ENCODE measurements at regions not wholly inside any gene's neighbourhood (a gene's known extent, or its start where the extent isn't known, plus 50 kb on each side); places are given as distances from the start of the nearest gene placed in this dataset.

- no peaks in the 10 kb centered on the region; the same call in 1 of the 2 replicates for H3K27me3 ChIP-seq (replicated peaks; ENCODE audit: control insufficient read depth, insufficient read depth, low read length)
- no peak for DNase-seq (ENCODE audit: extremely low read depth, insufficient read length)
- no peak for TF ChIP-seq CTCF (IDR thresholded peaks at IDR 0.05; ENCODE audit: insufficient read depth, low read length, poor library complexity, severe bottlenecking)
- no peak overlapping the region for H3K4me3 ChIP-seq (replicated peaks; ENCODE audit: low read depth, low read length)
- H3K36me3 ChIP-seq (ENCODE audit: control insufficient read depth, insufficient read depth, low read length), result no peaks in the 10 kb centered on the region
Measured at GRCh38 chr13:44809190-44809589, 180.1 kb downstream of the NUFIP1 start.

GRCh38 chr13:44808185-44808584 is 181.1 kb downstream of the NUFIP1 start:
- TF ChIP-seq CTCF (IDR thresholded peaks at IDR 0.05; ENCODE audit: insufficient read depth, low read length, poor library complexity, severe bottlenecking), result no peak
- DNase-seq (ENCODE audit: extremely low read depth, insufficient read length), result no peak
- Histone ChIP-seq H3K4me3 (replicated peaks; ENCODE audit: low read depth, low read length) (no peak overlapping the region), H3K27me3 (replicated peaks; ENCODE audit: control insufficient read depth, insufficient read depth, low read length) (no peaks in the 10 kb centered on the region; the same call in 1 of the 2 replicates), H3K36me3 (ENCODE audit: control insufficient read depth, insufficient read depth, low read length) (no peaks in the 10 kb centered on the region)

GRCh38 chr13:44807449-44808034 is 181.7 kb downstream of the NUFIP1 start:
- Histone ChIP-seq H3K4me3 (replicated peaks; ENCODE audit: low read depth, low read length) (no peak overlapping the region), H3K27me3 (replicated peaks; ENCODE audit: control insufficient read depth, insufficient read depth, low read length) (no peaks in the 10 kb centered on the region; the same call in 1 of the 2 replicates), H3K36me3 (ENCODE audit: control insufficient read depth, insufficient read depth, low read length) (no peaks in the 10 kb centered on the region)
- DNase-seq (ENCODE audit: extremely low read depth, insufficient read length), result no peak
- TF ChIP-seq CTCF (IDR thresholded peaks at IDR 0.05; ENCODE audit: insufficient read depth, low read length, poor library complexity, severe bottlenecking), result no peak

GRCh38 chr13:44806826-44807225 is 182.4 kb downstream of the NUFIP1 start:
- DNase-seq (ENCODE audit: extremely low read depth, insufficient read length), result no peak
- Histone ChIP-seq H3K36me3 (ENCODE audit: control insufficient read depth, insufficient read depth, low read length) (no peaks in the 10 kb centered on the region), H3K4me3 (replicated peaks; ENCODE audit: low read depth, low read length) (no peak overlapping the region), H3K27me3 (replicated peaks; ENCODE audit: control insufficient read depth, insufficient read depth, low read length) (no peaks in the 10 kb centered on the region; the same call in 1 of the 2 replicates)
- TF ChIP-seq CTCF (IDR thresholded peaks at IDR 0.05; ENCODE audit: insufficient read depth, low read length, poor library complexity, severe bottlenecking), result no peak

GRCh38 chr13:44805585-44805984 is 183.7 kb downstream of the NUFIP1 start:
- no peak for DNase-seq (ENCODE audit: extremely low read depth, insufficient read length)
- H3K4me3 ChIP-seq (replicated peaks; ENCODE audit: low read depth, low read length), result no peak overlapping the region
- TF ChIP-seq CTCF (IDR thresholded peaks at IDR 0.05; ENCODE audit: insufficient read depth, low read length, poor library complexity, severe bottlenecking), result no peak
- no peaks in the 10 kb centered on the region for H3K36me3 ChIP-seq (ENCODE audit: control insufficient read depth, insufficient read depth, low read length)
- no peaks in the 10 kb centered on the region; the same call in 1 of the 2 replicates for H3K27me3 ChIP-seq (replicated peaks; ENCODE audit: control insufficient read depth, insufficient read depth, low read length)

GRCh38 chr13:44803390-44803789 is 185.9 kb downstream of the NUFIP1 start:
- no peak for TF ChIP-seq CTCF (IDR thresholded peaks at IDR 0.05; ENCODE audit: insufficient read depth, low read length, poor library complexity, severe bottlenecking)

More at GRCh38 chr13:44803390-44803789, 185.9 kb downstream of the NUFIP1 start:
- H3K36me3 ChIP-seq (ENCODE audit: control insufficient read depth, insufficient read depth, low read length), result no peaks in the 10 kb centered on the region
- H3K4me3 ChIP-seq (replicated peaks; ENCODE audit: low read depth, low read length), result no peak overlapping the region
- no peak for DNase-seq (ENCODE audit: extremely low read depth, insufficient read length)
- H3K27me3 ChIP-seq (replicated peaks; ENCODE audit: control insufficient read depth, insufficient read depth, low read length), result no peaks in the 10 kb centered on the region; the same call in 1 of the 2 replicates

All from GM06990 (cell line).